PC-9 (cell line): ENCODE measurements at regions not wholly inside any gene's neighbourhood (a gene's known extent, or its start where the extent isn't known, plus 50 kb on each side); places are given as distances from the start of the nearest gene placed in this dataset.
A peak's percentile ranks its signal among the peaks of the same experiment; 100 is the strongest.

Source experiments
- BruUV-seq: library from RNA; stranded (reverse); fragments of 400-500 nt; replicated peaks from 2 replicates; lab custom pipeline; 2021; lab: Mats Ljungman, UMichigan
- CTCF ChIA-PET: fragments of 300-600 bp; sonication (Branson Sonifier 250); formaldehyde crosslinking; loops from one replicate; lab custom pipeline; 2022; ENCODE audit warnings: antibody characterized with exemption; lab: Charles Lee
- POLR2A ChIA-PET: fragments of 300-600 bp; sonication (Branson Sonifier 250); formaldehyde crosslinking; loops from one replicate; lab custom pipeline; 2022; ENCODE audit warnings: antibody characterized with exemption; ENCODE audit not compliant: unreplicated experiment; lab: Charles Lee
- DNase-seq, 2 experiments: peaks; one replicate each; pipeline versions ENCODE4 v3.0.0 to v3.0.0-alpha.2; 2015 to 2022; ENCODE audit warnings: mixed read lengths in 1 of 2
- H2AFZ ChIP-seq: fragments of 200-600 bp; sonication (generic); 2 replicates; pipeline ENCODE4 v1.8.1; 2017; ENCODE audit warnings: antibody characterized with exemption
- H3F3A ChIP-seq: fragments of 200-600 bp; sonication (generic); 2 replicates; pipeline ENCODE4 v1.8.1; 2017; ENCODE audit warnings: antibody characterized with exemption, mild to moderate bottlenecking, low read depth; ENCODE audit not compliant: insufficient read depth
- H3K27ac ChIP-seq: fragments of 200-600 bp; sonication (generic); 2 replicates; pipeline ENCODE4 v1.6.1; 2016; ENCODE audit warnings: mixed run types
- H3K27me3 ChIP-seq: fragments of 200-600 bp; sonication (generic); 2 replicates; pipeline ENCODE4 v1.6.1; 2016; ENCODE audit warnings: low read depth, mixed run types; ENCODE audit not compliant: insufficient read depth
- H3K36me3 ChIP-seq: fragments of 200-600 bp; sonication (generic); 2 replicates; pipeline ENCODE4 v1.6.1; 2016; ENCODE audit warnings: low read depth, mixed run types
- H3K4me1 ChIP-seq: fragments of 200-600 bp; sonication (generic); replicated peaks from 2 replicates; pipeline ENCODE4 v1.6.1; 2016; ENCODE audit warnings: mixed run types; ENCODE audit not compliant: insufficient read depth
- H3K4me2 ChIP-seq: fragments of 200-600 bp; sonication (generic); 2 replicates; pipeline ENCODE4 v1.6.1; 2017; ENCODE audit warnings: mixed run types
- H3K4me3 ChIP-seq: fragments of 200-600 bp; sonication (generic); 2 replicates; pipeline ENCODE4 v1.6.1; 2016; ENCODE audit warnings: mixed run types
- H3K79me2 ChIP-seq: fragments of 200-600 bp; sonication (generic); 2 replicates; pipeline ENCODE4 v1.6.1; 2017; ENCODE audit warnings: low read depth, mixed run types
- H3K9me2 ChIP-seq: fragments of 200-600 bp; sonication (generic); 2 replicates; pipeline ENCODE4 v1.8.1; 2017; ENCODE audit warnings: mild to moderate bottlenecking; ENCODE audit not compliant: insufficient read depth
- H3K9me3 ChIP-seq: fragments of 200-600 bp; sonication (generic); 2 replicates; pipeline ENCODE4 v1.8.1; 2016; ENCODE audit warnings: low read depth; ENCODE audit not compliant: insufficient read depth
- H4K20me1 ChIP-seq: fragments of 200-600 bp; sonication (generic); 2 replicates; pipeline ENCODE4 v1.8.1; 2017; ENCODE audit not compliant: insufficient read depth
- CTCF ChIP-seq: fragments of 200-600 bp; sonication (generic); conservative IDR thresholded peaks from 2 replicates; pipeline ENCODE4 v1.6.1; 2017; ENCODE audit warnings: mixed run types, antibody characterized with exemption, mild to moderate bottlenecking, moderate library complexity
- EZH2 ChIP-seq: fragments of 200-600 bp; sonication (generic); IDR thresholded peaks from 2 replicates; pipeline ENCODE4 v1.8.0; 2017; ENCODE audit warnings: antibody characterized with exemption, low read depth
- intact Hi-C: fragments of 100-400 bp; cut with micrococcal nuclease; formaldehyde crosslinking; loops from one replicate; pipeline ENCODE4 v1.10.0; 2022; ENCODE audit not compliant: unreplicated experiment

- no peak for DNase-seq
- no peak overlapping the region for H3K27ac ChIP-seq
- no peaks in the 10 kb centered on the region for H3K9me3 ChIP-seq
- no peaks in the 10 kb centered on the region for H3K27me3 ChIP-seq
- no TSS peak for BruUV-seq
- H3F3A ChIP-seq, result no peaks in the 10 kb centered on the region
- no peaks in the 10 kb centered on the region for H3K79me2 ChIP-seq
- no peak overlapping the region for H3K4me3 ChIP-seq
- CTCF ChIA-PET, result no interaction called here
- no peaks in the 10 kb centered on the region for H3K36me3 ChIP-seq
- POLR2A ChIA-PET, result no interaction called here
- intact Hi-C loops, result no loop called here
- no peaks in the 10 kb centered on the region for H3K4me1 ChIP-seq
- H3K9me2 ChIP-seq, result no peaks in the 10 kb centered on the region
- no peak overlapping the region for H3K4me2 ChIP-seq
- H4K20me1 ChIP-seq, result no peaks in the 10 kb centered on the region
- no peak overlapping the region for H2AFZ ChIP-seq
- no peak for TF ChIP-seq EZH2
- TF ChIP-seq CTCF, result no peak
These were observed 134.1 kb upstream of the C1GALT1 start for GRCh38 chr7:7048213-7048612.

- H3K79me2 ChIP-seq, result no peaks in the 10 kb centered on the region
- POLR2A ChIA-PET, result no interaction called here
- H3F3A ChIP-seq, result no peaks in the 10 kb centered on the region
- no peak overlapping the region for H3K4me2 ChIP-seq
- H2AFZ ChIP-seq, result peak overlapping the region; percentile 44
- H3K27ac ChIP-seq, result no peak overlapping the region
- no peaks in the 10 kb centered on the region for H3K4me1 ChIP-seq
- H3K4me3 ChIP-seq, result no peak overlapping the region
- BruUV-seq, result no TSS peak
- no peak for DNase-seq
- H3K9me2 ChIP-seq, result no peaks in the 10 kb centered on the region
- TF ChIP-seq CTCF, result no peak
- intact Hi-C loops, result no loop called here
- no peaks in the 10 kb centered on the region for H3K36me3 ChIP-seq
- H4K20me1 ChIP-seq, result no peaks in the 10 kb centered on the region
- CTCF ChIA-PET, result no interaction called here
- H3K27me3 ChIP-seq, result no peaks in the 10 kb centered on the region
- no peaks in the 10 kb centered on the region for H3K9me3 ChIP-seq
These were observed 131.0 kb upstream of the C1GALT1 start for GRCh38 chr7:7051206-7051877.

- intact Hi-C loops, result no loop called here
- Histone ChIP-seq H3K79me2 (no peaks in the 10 kb centered on the region), H3K9me2 (no peaks in the 10 kb centered on the region), H3K27ac (no peak overlapping the region), H3K4me1 (no peaks in the 10 kb centered on the region), H3F3A (no peaks in the 10 kb centered on the region), H3K9me3 (no peaks in the 10 kb centered on the region), H4K20me1 (no peaks in the 10 kb centered on the region), H3K27me3 (peaks cover 18% of the 10 kb centered on the region; the same call in 1 of the 2 replicates), H2AFZ (no peak overlapping the region), H3K4me3 (no peak overlapping the region), H3K4me2 (no peak overlapping the region), H3K36me3 (no peaks in the 10 kb centered on the region)
- TF ChIP-seq CTCF, result no peak
- no peak for TF ChIP-seq EZH2
- ChIA-PET CTCF (no interaction called here), POLR2A (no interaction called here)
- BruUV-seq, result no TSS peak
- DNase-seq, result no peak
These were observed 128.0 kb upstream of the C1GALT1 start for GRCh38 chr7:7054252-7054830.
